OCI-LY7 (cell line): ENCODE measurements at regions not wholly inside any gene's neighbourhood (a gene's known extent, or its start where the extent isn't known, plus 50 kb on each side); places are given as distances from the start of the nearest gene placed in this dataset.
"Not testable (repeated sequence)": the region's sequence is repeated elsewhere in the genome, so short reads cannot be mapped to it uniquely, and the experiment has no call there.

Experiments used
- BruUV-seq: library from RNA; stranded (reverse); fragments of 400-500 nt; replicated peaks from 2 replicates; lab custom pipeline; 2021; lab: Mats Ljungman, UMichigan
- CTCF ChIA-PET: fragments of 300-600 bp; sonication (Branson Sonifier 250); formaldehyde crosslinking; loops from one replicate; lab custom pipeline; 2022; ENCODE audit warnings: antibody characterized with exemption; ENCODE audit not compliant: unreplicated experiment; lab: Charles Lee
- POLR2A ChIA-PET: fragments of 300-600 bp; sonication (Branson Sonifier 250); formaldehyde crosslinking; loops from one replicate; lab custom pipeline; 2022; ENCODE audit warnings: antibody characterized with exemption; lab: Charles Lee
- DNase-seq: peaks from one replicate; pipeline ENCODE4 v3.0.0-alpha.2; 2015; ENCODE audit warnings: low spot score
- H2AFZ ChIP-seq: fragments of 200-600 bp; sonication (generic), shearing (Covaris generic); 2 replicates; pipeline ENCODE4 v1.6.1; 2014; ENCODE audit warnings: mild to moderate bottlenecking, antibody characterized with exemption, low read length, moderate library complexity
- H3K27ac ChIP-seq: fragments of 200-600 bp; sonication (generic); 2 replicates; pipeline ENCODE4 v1.5.1; 2014; ENCODE audit warnings: mixed run types, low read depth, mild to moderate bottlenecking, moderate library complexity, low read length, inconsistent platforms; ENCODE audit not compliant: poor library complexity, severe bottlenecking
- H3K36me3 ChIP-seq: fragments of 200-600 bp; sonication (generic); 2 replicates; pipeline ENCODE4 v1.6.1; 2014; ENCODE audit warnings: mild to moderate bottlenecking, antibody characterized with exemption, low read length, moderate library complexity, mixed read lengths; ENCODE audit not compliant: insufficient read depth
- H3K4me1 ChIP-seq: fragments of 200-600 bp; sonication (generic); 2 replicates; pipeline ENCODE4 v1.5.1; 2014; ENCODE audit warnings: mild to moderate bottlenecking, low read length; ENCODE audit not compliant: insufficient read depth, poor library complexity, severe bottlenecking
- H3K4me2 ChIP-seq: fragments of 200-600 bp; sonication (generic); 2 replicates; pipeline ENCODE4 v1.6.1; 2014; ENCODE audit warnings: mild to moderate bottlenecking, low read length
- H3K4me3 ChIP-seq: fragments of 200-600 bp; sonication (generic); 2 replicates; pipeline ENCODE4 v1.5.1; 2014; ENCODE audit warnings: mild to moderate bottlenecking, low read depth, low read length; ENCODE audit not compliant: poor library complexity, severe bottlenecking
- H3K79me2 ChIP-seq: fragments of 200-600 bp; sonication (generic); 2 replicates; pipeline ENCODE4 v1.6.1; 2016; ENCODE audit warnings: low read depth, mild to moderate bottlenecking, low read length, moderate library complexity, mixed read lengths; ENCODE audit not compliant: insufficient read depth
- H3K9me2 ChIP-seq: fragments of 200-600 bp; sonication (generic); 2 replicates; pipeline ENCODE4 v1.6.1; 2016; ENCODE audit warnings: mild to moderate bottlenecking, low read length, mixed read lengths; ENCODE audit not compliant: insufficient read depth
- H3K9me3 ChIP-seq: fragments of 200-600 bp; sonication (generic); 2 replicates; pipeline ENCODE4 v1.6.1; 2014; ENCODE audit warnings: mild to moderate bottlenecking, mixed run types, low read length, mixed read lengths
- H4K20me1 ChIP-seq: fragments of 200-600 bp; sonication (generic); 2 replicates; pipeline ENCODE4 v1.6.1; 2014; ENCODE audit warnings: mild to moderate bottlenecking, antibody characterized with exemption, low read length, moderate library complexity, mixed read lengths; ENCODE audit not compliant: insufficient read depth
- CTCF ChIP-seq: fragments of 200-600 bp; sonication (generic); conservative IDR thresholded peaks from 2 replicates; pipeline ENCODE4 v1.5.1; 2014; ENCODE audit warnings: mild to moderate bottlenecking, antibody characterized with exemption, low read length, moderate library complexity, mixed read lengths
- EZH2phosphoT487 ChIP-seq: fragments of 200-600 bp; sonication (generic); IDR thresholded peaks from 2 replicates; pipeline ENCODE4 v1.6.1; 2018; ENCODE audit warnings: low read depth, borderline replicate concordance, mild to moderate bottlenecking, mixed run types, antibody characterized with exemption, low read length, moderate library complexity, mixed read lengths
- intact Hi-C: fragments of 100-400 bp; cut with micrococcal nuclease; formaldehyde crosslinking; loops from one replicate; pipeline ENCODE4 v1.10.0; 2022; ENCODE audit not compliant: unreplicated experiment

- POLR2A ChIA-PET, result no interaction called here
- H3K4me3 ChIP-seq, result no peak overlapping the region
- H3K9me3 ChIP-seq, result no peaks in the 10 kb centered on the region
- intact Hi-C loops, result no loop called here
- BruUV-seq, result no TSS peak
- H2AFZ ChIP-seq, result no peak overlapping the region
- DNase-seq, result no peak
- CTCF ChIA-PET, result no interaction called here
- TF ChIP-seq CTCF (no peak), EZH2phosphoT487 (no peak)
- H4K20me1 ChIP-seq, result no peaks in the 10 kb centered on the region
- H3K4me1 ChIP-seq, result no peaks in the 10 kb centered on the region
- no peaks in the 10 kb centered on the region for H3K79me2 ChIP-seq
- H3K36me3 ChIP-seq, result no peaks in the 10 kb centered on the region
- H3K9me2 ChIP-seq, result no peaks in the 10 kb centered on the region
- no peak overlapping the region for H3K27ac ChIP-seq
- no peak overlapping the region for H3K4me2 ChIP-seq
Observed at GRCh38 chr1:19024532-19024931, 68.1 kb upstream of the IFFO2 start.

GRCh38 chr1:19023787-19024186 lies 67.3 kb upstream of the IFFO2 start:
- Histone ChIP-seq H3K4me2 (no peak overlapping the region), H3K36me3 (no peaks in the 10 kb centered on the region), H3K9me3 (no peaks in the 10 kb centered on the region), H3K27ac (no peak overlapping the region), H3K9me2 (no peaks in the 10 kb centered on the region), H3K4me1 (no peaks in the 10 kb centered on the region), H3K4me3 (no peak overlapping the region), H3K79me2 (no peaks in the 10 kb centered on the region), H4K20me1 (no peaks in the 10 kb centered on the region), H2AFZ (no peak overlapping the region)
- ChIA-PET POLR2A (no interaction called here), CTCF (no interaction called here)
- no TSS peak for BruUV-seq
- intact Hi-C loops, result no loop called here
- no peak for TF ChIP-seq EZH2phosphoT487
- no peak for TF ChIP-seq CTCF
- DNase-seq, result no peak

- CTCF ChIA-PET, result no interaction called here
Observed at GRCh38 chr1:19021845-19022244, 65.4 kb upstream of the IFFO2 start.

DNA sequence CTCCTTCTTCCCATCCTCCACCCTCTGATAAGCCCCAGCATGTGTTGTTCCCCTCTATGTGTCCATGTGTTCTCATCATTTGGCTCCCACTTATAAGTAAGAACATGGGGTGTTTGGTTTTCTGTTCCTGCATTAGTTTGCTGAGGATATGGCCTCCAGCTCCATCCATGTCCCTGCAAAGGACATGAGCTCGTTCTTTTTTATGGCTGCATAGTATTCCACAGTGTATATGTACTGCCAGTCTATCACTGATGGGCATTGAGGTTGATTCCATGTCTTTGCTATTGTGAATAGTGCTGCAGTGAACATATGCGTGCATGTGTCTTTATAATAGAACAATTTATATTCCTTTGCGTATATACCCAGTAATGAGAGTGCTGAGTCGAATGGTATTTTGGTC lies 62.8 kb upstream of the IFFO2 start:
- H3K79me2 ChIP-seq, H3K9me3 ChIP-seq, H3K4me1 ChIP-seq, H3K4me3 ChIP-seq, H3K4me2 ChIP-seq, BruUV-seq, POLR2A ChIA-PET, H4K20me1 ChIP-seq, H3K27ac ChIP-seq, H3K9me2 ChIP-seq, CTCF ChIA-PET, DNase-seq, H3K36me3 ChIP-seq, H2AFZ ChIP-seq, intact Hi-C loops: not testable (repeated sequence)

More at GRCh38 chr1:19021845-19022244, 65.4 kb upstream of the IFFO2 start:
- no peaks in the 10 kb centered on the region for H3K36me3 ChIP-seq
- H3K27ac ChIP-seq, result no peak overlapping the region
- no TSS peak for BruUV-seq
- H2AFZ ChIP-seq, result no peak overlapping the region
- no peaks in the 10 kb centered on the region for H3K79me2 ChIP-seq
- H3K9me3 ChIP-seq, result no peaks in the 10 kb centered on the region
- no peak overlapping the region for H3K4me2 ChIP-seq
- H3K4me3 ChIP-seq, result no peak overlapping the region
- intact Hi-C loops, result no loop called here
- no peak for TF ChIP-seq CTCF
- H3K9me2 ChIP-seq, result no peaks in the 10 kb centered on the region
- no peak for DNase-seq
- no peaks in the 10 kb centered on the region for H4K20me1 ChIP-seq
- no peaks in the 10 kb centered on the region for H3K4me1 ChIP-seq
- POLR2A ChIA-PET, result no interaction called here
